GM21367 (cell line): ENCODE measurements at regions not wholly inside any gene's neighbourhood (a gene's known extent, or its start where the extent isn't known, plus 50 kb on each side); places are given as distances from the start of the nearest gene placed in this dataset.
"Not testable (repeated sequence)": the region's sequence is repeated elsewhere in the genome, so short reads cannot be mapped to it uniquely, and the experiment has no call there.

ENCODE experiments used
- ATAC-seq: cut with Tn5 transposase; IDR thresholded peaks from one replicate; pipeline ENCODE4 v1.9.1; 2021; ENCODE audit not compliant: unreplicated experiment

DNA sequence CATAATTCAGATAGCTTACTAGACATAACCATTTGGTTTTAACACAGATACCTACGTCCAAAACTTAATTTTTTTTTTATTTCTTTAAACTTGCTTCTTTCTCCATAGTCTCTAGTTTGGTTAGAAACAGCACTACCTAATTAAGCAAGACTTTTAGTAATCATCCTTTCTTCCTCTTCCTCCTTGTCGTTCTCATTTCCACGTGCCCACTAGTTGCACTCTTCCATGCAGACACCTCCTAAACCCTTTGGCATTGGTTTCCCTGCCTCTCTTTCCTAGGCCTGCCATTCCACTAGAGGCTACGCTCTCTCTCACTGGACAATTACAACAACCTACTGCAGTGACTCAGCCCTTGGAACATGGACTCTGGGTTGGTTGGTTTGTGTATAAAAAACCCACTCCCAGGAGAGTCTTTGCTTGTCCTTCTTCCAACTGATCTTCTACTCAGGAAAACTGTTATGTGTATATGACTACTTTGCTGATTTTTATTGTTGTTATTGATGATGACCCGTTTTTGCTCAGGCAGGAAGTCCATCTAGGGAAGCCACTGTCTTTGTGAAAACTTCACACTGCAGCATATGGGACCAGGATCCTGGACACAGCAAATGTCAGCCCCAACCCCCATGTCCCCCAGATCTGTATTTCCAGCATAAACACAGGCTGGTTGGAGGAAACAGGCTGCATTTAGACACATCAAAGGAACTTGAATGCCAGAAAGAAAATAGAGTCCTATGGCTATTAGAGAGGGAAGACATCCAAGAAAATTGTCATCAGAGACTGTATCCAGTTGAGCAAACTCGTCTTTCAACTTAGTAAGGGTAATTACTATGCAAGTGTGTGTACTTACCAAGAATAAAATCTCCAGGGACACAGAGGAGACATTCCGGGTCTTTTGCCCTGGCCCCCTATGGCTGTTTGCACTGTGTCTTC, 503.2 kb downstream of the GADD45G start:
- no peak for ATAC-seq

DNA sequence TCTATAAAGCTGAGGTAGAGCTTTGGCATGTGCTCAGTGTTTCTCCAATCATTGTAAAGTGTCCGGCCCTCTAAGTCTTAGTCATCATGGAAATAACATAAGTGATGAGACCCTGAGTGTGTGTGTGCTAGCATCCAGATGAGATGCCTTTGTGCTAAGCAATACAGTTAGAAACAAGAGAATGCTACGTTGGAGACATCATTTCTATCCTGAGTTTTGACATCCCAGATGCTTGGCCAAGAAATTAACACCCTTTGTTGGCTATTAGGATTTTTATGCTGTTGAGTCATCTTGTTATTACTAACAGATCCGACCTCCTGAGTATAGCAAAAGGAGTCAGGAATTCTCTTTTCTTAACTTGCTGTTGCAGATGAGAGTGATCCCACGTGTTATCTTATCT, 508.0 kb downstream of the GADD45G start:
- no peak for ATAC-seq

DNA sequence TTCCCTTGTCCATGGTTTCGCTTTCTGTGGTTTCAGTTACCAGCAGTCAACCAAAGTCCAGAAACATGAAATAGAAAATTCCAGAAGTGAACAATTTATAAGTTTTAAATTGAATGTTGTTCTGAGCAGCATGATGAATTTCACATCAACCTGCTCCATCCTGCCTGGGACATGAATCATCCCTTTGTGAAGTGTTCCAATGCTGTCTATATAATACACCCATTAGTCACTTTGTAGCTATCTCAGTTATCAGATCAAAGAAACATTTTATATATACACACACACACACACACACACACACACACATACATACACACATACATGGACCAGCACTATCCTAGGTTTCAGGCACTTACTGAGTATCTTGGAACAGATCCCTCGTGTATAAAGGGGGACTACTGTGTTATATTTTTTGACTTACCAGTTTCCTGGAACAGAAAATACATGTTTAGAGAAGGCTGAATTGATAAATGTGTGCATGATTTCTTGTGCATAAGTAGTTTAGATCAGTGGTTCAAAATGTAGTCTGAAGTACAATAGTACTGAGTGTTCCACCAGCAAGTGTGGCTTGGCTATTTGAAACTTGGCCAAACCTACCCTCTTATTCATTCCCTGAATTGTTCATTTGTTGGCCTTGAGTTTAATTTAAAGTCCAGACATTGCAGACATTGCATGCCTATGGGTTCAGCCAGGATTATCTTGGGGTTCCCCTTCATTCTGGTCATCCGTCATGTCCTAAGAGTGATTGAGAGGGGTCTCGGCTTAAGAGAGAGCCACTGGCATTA, 510.0 kb downstream of the GADD45G start:
- ATAC-seq, result no peak

DNA sequence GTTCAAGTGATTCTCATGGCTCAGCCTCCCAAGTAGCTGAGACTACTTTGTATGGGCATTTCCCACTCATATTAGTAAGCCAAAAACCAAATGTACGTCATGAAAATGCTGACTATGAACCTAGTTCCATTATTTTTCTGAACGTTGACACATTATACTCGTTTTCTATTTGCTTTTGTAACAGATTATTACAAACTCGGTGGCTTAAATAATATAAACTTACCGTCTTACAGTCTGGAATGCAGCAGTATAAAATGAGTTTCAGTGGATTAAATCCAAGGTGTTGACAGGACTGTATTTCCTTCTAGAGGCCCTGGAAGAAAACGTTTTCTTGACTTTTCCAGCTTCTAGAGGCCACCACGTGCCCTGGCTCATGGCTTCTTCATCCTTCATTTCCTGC, 517.0 kb downstream of the GADD45G start:
- no peak for ATAC-seq

DNA sequence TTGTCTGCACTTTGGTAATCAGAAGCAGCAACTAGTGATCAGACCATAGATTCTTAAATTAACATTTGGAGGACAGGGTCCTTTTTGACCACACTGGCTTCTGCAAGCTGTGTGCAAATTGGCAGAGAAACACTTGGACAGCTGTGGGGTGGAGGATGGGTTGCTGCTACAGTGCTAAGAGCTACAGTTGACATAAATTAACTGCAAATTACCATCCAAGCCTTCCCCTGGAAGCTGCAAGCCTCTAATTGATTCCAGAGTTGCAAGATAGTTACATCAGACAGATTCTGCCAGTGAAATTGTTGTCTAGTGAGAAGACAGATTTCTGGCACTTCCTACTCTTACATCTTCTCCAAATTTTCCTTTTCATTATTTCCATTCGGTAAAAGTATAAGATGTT, 517.7 kb downstream of the DIRAS2 start:
- no peak for ATAC-seq

DNA sequence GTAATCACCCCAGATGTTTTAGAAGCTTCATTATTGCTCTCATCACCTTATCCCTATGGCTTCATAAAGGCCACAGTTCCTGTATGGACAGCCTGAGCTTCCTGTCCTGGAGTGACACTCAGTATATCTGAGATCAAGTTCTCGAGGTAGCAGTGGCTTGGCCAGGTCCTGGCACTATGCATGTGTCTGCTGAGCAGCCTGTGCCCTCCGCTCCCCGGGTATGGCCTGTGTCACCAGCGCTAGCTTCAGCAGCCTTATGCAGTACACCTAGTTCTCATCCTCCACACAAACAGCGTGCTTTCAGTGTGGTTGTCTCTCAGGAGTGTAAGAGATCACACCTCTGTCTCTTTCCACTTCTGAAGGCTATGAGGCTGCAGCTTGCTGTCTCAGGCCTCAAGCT, 514.7 kb downstream of the DIRAS2 start:
- no peak for ATAC-seq

DNA sequence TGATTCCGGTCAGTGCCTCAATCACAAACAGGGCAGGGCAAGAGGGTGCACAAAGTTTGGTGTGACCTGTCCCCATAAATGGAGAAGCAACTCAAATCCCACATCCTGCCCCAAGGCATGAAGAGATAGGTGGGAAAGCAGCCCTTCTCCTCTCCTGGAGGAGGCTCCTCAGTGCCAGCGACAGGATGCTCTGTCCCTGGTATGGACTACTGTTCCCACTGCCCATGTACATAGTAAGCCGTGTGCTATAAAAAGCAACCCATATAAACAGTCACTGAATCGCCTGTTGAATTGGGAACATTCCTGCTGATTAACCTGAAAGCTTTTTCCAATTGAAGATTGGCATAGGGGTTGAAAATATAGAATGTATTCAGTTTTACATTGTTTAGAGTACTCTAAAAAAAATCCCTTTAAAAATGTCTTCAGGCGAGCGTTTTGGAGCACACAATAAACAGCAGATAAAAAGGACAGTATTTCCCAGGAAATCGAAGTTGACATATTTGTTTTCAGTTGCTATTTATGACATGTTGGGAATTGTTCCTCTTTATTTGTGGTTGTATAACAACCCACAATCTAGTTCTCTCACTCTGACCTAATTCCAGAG, 513.9 kb downstream of the DIRAS2 start:
- no peak for ATAC-seq

DNA sequence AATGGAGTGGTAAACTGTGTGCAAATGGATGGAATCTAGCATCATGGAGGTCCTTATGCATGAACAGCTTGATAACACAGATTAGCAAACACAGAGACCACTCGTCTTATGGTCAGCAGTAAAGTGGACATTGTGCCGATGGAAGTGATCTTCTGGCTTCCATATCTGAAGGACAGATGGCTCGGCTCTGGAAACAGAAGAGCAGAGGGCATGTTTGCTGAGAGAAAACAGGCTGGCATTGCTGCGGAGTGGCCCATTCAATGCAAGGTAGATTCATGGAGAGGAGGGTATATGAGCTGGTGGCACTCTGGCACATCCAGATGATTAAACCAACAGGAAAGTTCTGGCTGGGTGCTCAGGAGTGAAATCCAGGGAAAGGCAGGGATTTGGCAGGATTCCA, 513.2 kb downstream of the DIRAS2 start:
- ATAC-seq, result no peak

DNA sequence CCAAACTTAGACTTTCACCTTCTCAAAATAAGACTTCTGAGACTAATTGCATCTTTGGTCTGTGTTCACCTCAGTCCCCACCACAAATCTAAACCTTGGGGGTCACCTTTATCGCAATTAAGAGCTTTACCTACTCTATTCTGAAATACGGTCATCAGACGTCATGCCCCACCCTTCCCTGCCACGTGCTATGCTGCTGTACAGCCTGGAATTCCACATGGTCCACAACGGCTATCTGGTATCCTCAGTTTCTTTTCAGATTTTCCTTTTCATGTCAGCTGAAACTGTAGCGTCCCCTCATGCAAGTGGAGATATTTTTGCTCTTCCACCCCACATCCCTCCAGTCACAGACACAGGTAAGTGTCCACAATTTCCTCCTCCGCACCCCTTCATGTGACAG, 511.1 kb downstream of the DIRAS2 start:
- no peak for ATAC-seq

DNA sequence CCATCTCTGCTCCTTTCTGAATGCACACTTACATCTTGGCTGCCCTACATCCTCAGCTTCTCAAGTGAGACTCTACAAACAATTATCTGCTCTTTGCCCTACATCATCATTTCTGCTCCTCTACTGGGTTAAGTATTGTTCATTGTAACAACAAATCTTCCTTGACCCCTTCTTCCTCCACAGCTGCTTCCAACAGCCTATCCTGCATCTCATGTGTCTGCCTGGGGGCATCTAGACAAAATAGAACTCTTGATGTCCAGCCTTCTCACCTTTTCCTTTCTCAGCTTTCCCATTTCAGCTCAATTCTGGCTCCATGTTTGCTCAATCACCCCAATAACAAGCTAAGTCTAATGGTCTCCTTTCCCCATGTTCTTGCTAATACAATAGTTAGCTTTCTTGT, 509.8 kb downstream of the DIRAS2 start:
- no peak for ATAC-seq

DNA sequence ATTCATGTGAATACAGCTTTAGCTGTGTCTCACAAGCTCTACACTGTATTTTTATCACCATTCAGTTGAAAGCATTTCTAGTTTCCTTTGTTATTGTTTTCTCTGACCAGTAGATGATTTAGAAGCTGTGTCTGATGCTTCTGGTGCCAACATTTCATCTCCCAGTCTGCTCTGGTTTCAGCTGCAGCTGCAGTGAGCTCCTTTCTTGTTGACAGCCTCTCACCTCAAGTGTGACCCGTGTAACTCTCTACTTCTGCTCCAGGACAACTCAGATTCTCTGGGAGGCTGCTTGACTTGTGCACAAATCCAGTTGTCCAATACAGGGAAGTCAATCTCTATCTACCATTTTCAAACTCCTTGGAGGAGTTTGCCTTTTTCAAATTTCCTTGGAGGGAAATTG, 504.8 kb downstream of the DIRAS2 start:
- ATAC-seq, result no peak

DNA sequence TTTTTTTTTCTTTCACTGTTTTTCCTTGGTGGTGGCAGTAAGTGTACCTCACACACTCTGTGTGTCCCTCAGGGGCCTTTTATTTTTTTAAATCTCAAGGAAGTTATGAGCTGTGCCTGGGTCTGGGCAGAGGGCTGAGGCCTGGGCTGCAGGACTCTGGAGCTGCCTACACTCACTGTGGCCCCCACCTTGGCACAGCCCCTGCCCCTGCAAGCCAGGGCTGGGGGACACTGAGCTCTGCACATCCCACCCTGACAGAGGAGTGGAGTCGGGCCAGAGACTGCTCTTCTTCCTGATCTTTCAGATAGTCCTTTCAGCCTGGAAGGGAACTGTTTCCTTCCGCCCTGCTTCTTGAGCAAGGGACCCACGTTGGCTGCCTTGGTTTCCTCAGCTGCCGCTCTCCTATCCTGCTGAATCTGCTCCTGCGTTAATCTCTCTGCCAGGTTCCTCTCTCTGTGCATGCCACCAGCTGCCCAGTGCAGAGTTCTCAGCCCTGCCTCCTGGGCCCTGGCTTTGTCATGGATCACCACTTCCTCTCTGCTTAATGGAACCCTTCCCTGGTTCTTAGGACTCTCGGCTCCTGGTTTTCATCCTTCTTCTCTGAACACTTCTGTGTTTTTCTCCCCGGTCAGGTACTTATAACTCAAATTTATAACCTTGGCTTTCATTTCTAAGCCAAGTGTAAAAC, 502.3 kb downstream of the DIRAS2 start:
- no peak for ATAC-seq

DNA sequence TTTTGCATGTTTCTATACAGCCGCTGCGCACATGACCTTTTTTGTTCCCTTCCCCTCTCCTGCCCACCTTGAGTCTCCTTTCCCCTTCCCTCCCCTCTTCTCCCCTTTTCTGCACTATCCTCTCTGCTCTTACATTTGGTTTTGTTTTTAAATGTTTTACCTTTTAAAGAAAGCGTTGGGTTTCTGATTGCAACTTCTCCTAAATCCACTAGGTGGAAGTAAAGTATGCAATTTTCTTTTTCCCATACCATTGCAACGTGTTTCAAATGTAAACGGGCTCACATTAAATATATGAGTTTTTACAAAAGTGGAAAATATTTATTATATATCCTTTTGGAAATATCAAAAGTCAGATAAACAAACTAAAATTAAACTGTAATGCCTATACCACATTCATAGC, 500.9 kb downstream of the DIRAS2 start:
- no peak for ATAC-seq

DNA sequence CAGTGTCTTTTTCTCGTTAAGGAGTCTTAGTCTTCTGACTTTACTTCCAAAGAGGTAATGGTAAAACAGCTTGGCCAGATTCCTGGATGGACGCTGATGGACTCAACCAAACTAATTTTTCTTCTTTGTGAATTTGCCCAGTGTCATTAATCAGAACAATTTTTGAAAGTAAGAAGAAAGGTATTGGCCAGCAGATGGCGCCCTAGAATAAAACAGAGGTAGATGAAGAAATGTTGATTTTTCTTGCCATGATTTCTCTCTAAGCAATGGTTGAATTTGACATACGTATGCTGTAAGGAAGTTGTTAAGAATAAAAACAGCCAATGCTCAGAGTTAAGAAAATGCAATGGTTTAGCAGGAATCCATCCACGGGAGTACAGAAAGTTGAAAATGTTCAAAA, 500.0 kb downstream of the DIRAS2 start:
- no peak for ATAC-seq

DNA sequence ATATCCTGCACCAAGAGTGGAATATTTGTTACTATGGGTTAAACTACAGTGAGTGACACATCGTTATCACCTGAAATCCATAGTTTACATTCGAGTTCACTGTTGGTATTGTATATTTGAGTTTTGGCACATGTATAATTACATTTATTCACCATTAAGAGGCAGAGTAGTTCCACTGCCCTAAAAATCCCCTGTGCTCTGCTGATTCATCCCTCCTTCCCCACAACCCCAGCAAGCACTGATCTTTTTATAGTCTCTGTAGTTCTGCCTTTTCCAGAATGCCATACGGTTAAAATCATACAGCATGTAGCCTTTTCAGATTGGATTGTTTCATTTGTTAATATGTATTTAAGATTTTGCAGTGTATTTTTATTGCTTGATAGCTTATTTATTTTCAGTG, 495.2 kb downstream of the DIRAS2 start:
- no peak for ATAC-seq

DNA sequence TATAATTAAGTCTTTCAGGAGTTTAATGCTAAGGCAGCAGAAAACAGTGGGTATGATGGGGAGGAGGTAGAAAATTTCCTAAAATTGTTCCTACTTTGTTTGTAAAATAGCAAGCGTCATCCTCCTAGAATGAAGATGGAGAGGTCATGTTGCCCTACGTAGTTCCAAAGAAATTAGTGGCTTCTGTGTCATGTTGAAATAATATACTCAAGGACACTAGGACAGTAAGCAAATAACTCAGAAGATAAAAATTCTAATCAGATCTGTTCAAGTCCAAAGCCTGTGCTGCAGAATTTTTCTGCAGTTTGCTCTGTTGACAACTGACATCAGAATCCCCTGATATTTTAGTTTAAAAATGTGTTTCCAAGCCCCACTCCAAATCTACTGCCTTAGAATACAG, 486.3 kb downstream of the DIRAS2 start:
- no peak for ATAC-seq

DNA sequence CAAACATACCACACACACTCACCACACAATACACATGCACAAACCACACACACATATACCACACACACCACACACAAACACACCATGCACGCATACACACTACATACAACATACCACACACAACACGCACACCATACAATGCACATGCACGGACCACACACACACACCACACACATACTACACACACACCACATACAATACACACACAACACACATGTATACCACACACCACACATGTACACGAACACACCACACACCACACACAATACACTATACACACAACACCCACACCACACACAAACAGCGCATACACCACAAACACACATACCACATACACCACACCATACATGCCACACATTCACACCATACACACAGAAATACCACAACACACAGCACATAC, 480.3 kb downstream of the DIRAS2 start:
- ATAC-seq, result no peak

DNA sequence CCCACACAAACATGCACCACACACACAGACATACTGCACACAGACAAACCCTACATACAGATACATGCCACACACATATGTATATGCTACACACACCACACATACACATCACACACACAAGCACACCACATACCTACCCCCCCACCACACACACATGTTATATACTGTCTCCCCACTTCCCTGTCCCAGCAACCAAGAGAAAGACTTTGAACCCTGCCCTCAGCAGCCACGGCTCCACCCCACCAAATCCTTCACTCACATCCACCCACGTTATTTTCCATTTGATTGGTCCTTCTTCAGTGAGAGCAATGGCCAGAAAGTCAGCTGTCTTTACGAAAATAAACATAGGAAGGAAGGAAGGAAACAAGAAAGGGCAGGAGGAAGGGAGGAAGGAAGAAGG, 479.8 kb downstream of the DIRAS2 start:
- no peak for ATAC-seq

DNA sequence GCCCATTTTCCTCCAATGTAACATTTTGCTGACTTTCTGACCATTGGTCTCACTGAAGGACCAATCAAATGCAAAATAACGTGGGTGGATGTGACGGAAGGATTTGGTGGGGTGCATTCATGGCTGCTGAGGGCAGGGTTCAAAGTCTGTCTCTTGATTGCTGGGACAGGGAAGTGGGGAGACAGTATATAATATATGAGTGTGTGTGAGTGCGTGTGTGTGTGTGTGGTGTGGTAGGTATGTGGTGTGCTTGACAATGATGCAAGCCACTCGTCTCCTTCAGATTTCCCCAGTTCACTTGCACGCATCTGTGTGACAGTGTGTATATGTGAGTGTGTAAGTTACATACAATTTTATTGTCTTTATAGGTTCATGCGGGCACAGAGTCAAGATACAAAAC, 477.3 kb downstream of the DIRAS2 start:
- ATAC-seq, result no peak

DNA sequence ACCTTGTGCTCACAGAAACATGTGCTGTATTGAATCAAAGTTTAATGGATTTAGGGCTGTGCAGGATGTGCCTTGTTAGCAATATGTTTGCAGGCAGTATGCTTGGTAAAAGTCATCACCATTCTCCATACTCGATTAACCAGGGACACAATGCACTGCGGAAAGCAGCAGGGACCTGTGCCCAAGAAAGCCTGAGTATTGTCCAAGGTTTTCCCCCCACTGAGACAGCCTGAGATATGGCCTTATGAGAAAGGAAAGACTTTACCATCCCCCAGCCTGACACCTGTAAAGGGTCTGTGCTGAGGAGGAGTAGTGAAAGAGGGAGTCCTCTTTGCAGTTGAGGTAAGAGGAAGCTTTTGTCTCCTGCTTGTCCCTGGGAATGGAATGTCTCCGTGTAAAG, 476.2 kb downstream of the DIRAS2 start:
- ATAC-seq, result not testable (repeated sequence)

DNA sequence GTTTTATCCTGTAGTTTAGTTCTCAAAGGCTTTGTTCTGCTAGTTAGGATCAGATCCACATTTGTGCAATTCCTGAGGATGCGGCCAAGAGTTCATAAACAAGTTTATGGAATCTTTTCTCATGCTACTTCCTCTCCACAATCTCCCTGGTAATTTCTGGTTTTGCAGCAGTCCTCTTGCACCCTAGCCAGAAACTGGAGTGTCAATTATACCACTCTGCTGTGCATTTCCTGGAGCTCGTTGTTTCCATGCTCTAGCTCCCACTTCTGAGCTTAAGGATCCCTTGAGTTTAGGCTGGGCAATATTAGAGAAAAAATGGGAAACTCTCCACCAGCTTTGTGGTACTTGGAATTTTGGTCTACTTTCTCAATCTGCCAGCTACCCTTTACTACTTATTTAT, 474.7 kb downstream of the DIRAS2 start:
- ATAC-seq, result no peak
